Epithelial cell of esophagus (primary cell): ENCODE measurements at regions not wholly inside any gene's neighbourhood (a gene's known extent, or its start where the extent isn't known, plus 50 kb on each side); places are given as distances from the start of the nearest gene placed in this dataset.

Source experiments
- DNase-seq: peaks from one replicate; pipeline ENCODE4 v3.0.0; 2010; ENCODE audit warnings: low read depth
- H3K4me3 ChIP-seq: 2 replicates; pipeline ENCODE4 v1.5.1; 2011; ENCODE audit warnings: mild to moderate bottlenecking, low read length, control low read depth
- CTCF ChIP-seq: IDR thresholded peaks from 2 replicates; pipeline ENCODE4 v1.5.1; 2011; ENCODE audit warnings: low read depth, mild to moderate bottlenecking, low read length, control low read depth, inconsistent platforms; ENCODE audit not compliant: insufficient read depth; ENCODE audit errors: missing control alignments

- no peak for DNase-seq
- no peak for TF ChIP-seq CTCF
- H3K4me3 ChIP-seq, result no peak overlapping the region
Observed at GRCh38 chr6:129778793-129779192, 68.8 kb upstream of the ARHGAP18 start.

DNA sequence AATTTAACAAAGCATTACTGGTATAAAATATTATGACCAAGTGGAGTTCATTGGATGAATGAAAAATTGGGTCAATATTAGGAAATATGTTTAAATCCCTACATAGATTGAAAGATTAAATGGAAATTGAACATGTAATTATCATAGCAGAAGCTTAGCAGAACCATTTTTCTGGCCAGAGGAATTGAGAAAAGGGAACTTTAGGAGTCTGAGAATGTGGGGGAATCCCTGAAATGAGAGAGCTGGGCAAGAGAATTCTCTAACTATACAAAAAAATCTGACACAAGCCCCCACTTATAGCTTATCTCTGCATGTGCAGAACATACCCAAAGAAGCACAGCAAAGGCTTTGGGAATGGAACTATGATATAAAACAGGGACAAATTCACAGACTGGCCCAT is 67.4 kb upstream of the ARHGAP18 start:
- TF ChIP-seq CTCF, result no peak
- no peak for DNase-seq
- H3K4me3 ChIP-seq, result no peak overlapping the region

DNA sequence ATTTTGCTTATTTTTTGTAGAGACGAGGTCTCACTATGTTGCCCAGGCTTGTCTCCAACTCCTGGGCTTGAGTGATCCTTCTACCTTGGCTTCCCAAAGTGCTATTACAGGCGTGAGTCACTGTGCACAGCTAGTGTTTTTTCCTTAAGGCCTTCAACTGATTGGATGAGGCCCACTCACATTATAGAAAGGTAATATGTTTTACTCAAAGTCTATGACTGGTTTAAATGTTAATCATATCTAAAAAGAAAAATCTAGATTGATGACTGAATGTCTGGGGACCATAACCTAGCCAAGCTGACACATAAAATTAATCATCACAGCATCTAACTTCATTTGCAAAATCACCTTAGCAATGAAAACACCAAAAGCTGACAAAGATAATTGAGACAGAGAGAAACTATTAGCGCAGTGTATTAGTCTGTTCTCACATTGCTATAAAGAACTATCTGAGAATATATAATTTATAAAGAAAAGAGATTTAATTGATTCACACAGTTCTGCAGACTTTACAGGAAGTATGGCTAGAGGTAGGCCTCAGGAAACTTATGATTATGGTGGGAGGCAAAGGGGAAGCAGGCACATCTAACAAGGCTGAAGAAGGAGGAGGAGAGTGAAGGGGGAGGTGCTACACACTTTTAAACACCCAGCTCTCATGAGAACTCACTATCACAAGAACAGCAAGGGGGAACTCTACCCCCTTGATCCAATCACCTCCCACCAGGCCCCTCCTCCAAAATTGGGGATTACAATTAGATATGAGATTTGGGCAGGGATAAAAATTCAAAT is 66.8 kb upstream of the ARHGAP18 start:
- H3K4me3 ChIP-seq, result no peak overlapping the region
- DNase-seq, result peak; percentile 16

GRCh38 chr6:129774697-129775447 is 64.9 kb upstream of the ARHGAP18 start:
- peak; percentile 82 for DNase-seq
- H3K4me3 ChIP-seq, result no peak overlapping the region
- peak; percentile 99 for TF ChIP-seq CTCF

More for the DNA sequence above, 66.8 kb upstream of the ARHGAP18 start:
- TF ChIP-seq CTCF, result no peak

DNA sequence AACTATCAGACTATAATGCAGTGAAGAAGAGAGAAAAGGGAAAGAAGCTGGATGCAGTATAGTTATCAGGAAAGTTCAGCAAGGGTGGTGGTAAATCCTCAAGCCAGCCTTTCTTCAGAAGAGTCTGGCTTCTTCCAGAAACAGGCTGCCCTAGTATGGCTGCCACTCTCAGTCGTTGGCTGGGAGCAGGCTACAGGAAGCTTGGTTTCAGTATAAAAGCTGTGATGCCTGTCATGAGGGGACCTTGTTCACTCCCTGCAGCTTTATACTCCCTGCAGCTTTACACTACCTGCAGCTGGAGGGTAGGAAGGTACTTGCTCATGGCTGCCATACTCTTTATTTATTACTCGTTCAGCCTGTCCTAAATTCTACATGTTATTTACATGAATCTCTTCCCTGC is 63.3 kb upstream of the ARHGAP18 start:
- no peak for TF ChIP-seq CTCF
- no peak overlapping the region for H3K4me3 ChIP-seq
- no peak for DNase-seq

DNA sequence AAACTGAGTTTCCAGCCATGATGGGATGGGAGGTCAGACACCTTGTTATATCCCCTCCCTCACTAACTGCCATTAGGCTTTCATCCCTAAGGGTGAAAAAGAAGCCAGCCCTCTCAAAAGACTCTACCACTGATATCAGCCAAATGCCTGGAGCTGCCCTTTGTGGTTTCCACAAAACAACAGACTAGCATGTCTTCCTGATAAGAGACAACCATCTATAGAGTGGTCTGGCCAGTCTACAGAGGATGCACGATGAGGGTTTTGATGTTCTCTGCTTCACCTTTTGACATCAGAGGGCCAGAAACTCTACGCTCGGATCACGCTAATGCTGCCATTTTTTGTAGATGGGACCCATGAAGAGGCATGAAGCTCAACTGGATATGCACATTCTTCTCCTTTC is 61.7 kb upstream of the ARHGAP18 start:
- DNase-seq, result no peak
- no peak overlapping the region for H3K4me3 ChIP-seq
- no peak for TF ChIP-seq CTCF
